PC-3 (cell line): ENCODE measurements at regions not wholly inside any gene's neighbourhood (a gene's known extent, or its start where the extent isn't known, plus 50 kb on each side); places are given as distances from the start of the nearest gene placed in this dataset.

Source experiments
- ATAC-seq: fragments of 200-7000 bp; cut with Tn5 transposase; 2 replicates; pipeline ENCODE4 v1.9.1; 2020; ENCODE audit warnings: mild to moderate bottlenecking, moderate library complexity
- BruUV-seq: library from RNA; stranded (reverse); fragments of 400-500 nt; replicated peaks from 2 replicates; lab custom pipeline; 2021; lab: Mats Ljungman, UMichigan
- CTCF ChIA-PET: fragments of 300-600 bp; sonication (Branson Sonifier 250); formaldehyde crosslinking; loops from one replicate; lab custom pipeline; 2022; ENCODE audit warnings: antibody characterized with exemption; lab: Charles Lee
- POLR2A ChIA-PET: fragments of 300-600 bp; sonication (Branson Sonifier 250); formaldehyde crosslinking; loops from one replicate; lab custom pipeline; 2022; ENCODE audit warnings: antibody characterized with exemption; ENCODE audit not compliant: unreplicated experiment; lab: Charles Lee
- DNase-seq: peaks from one replicate; pipeline ENCODE4 v3.0.0-alpha.2; 2015
- H2AFZ ChIP-seq: fragments of 300-600 bp; sonication (generic); 2 replicates; pipeline ENCODE4 v1.6.0; 2016; ENCODE audit warnings: antibody characterized with exemption, low read length
- H3F3A ChIP-seq: fragments of 300-600 bp; sonication (generic); one replicate; pipeline ENCODE4 v1.6.0; 2017; ENCODE audit warnings: antibody characterized with exemption, low read length, control low read depth, mild to moderate bottlenecking; ENCODE audit not compliant: unreplicated experiment
- H3K27ac ChIP-seq: fragments of 300-600 bp; sonication (generic); 2 replicates; pipeline ENCODE4 v1.5.1; 2016; ENCODE audit warnings: mild to moderate bottlenecking, low read length
- H3K27me3 ChIP-seq: fragments of 300-600 bp; sonication (generic); 2 replicates; pipeline ENCODE4 v1.6.1; 2016; ENCODE audit warnings: low read length, mixed read lengths
- H3K36me3 ChIP-seq: fragments of 300-600 bp; sonication (generic); 2 replicates; pipeline ENCODE4 v1.6.1; 2016; ENCODE audit warnings: low read depth, mixed run types, low read length, mixed read lengths
- H3K4me1 ChIP-seq: fragments of 300-600 bp; sonication (generic); 2 replicates; pipeline ENCODE4 v1.5.1; 2016; ENCODE audit warnings: low read length; ENCODE audit not compliant: insufficient read depth
- H3K4me2 ChIP-seq: fragments of 300-600 bp; sonication (generic); 2 replicates; pipeline ENCODE4 v1.6.0; 2016; ENCODE audit warnings: low read length
- H3K4me3 ChIP-seq: fragments of 300-600 bp; sonication (generic); 2 replicates; pipeline ENCODE4 v1.5.1; 2016; ENCODE audit warnings: mild to moderate bottlenecking, low read length, mixed read lengths
- H3K79me2 ChIP-seq: fragments of 300-600 bp; sonication (generic); 2 replicates; pipeline ENCODE4 v1.6.1; 2017; ENCODE audit warnings: low read length, mixed read lengths
- H3K9ac ChIP-seq: fragments of 300-600 bp; sonication (generic); 2 replicates; pipeline ENCODE4 v1.6.0; 2016; ENCODE audit warnings: mild to moderate bottlenecking, low read length
- H3K9me2 ChIP-seq: fragments of 300-600 bp; sonication (generic); replicated peaks from 2 replicates; pipeline ENCODE4 v1.6.1; 2016; ENCODE audit warnings: mixed run types, low read length, mixed read lengths
- H3K9me3 ChIP-seq: fragments of 300-600 bp; sonication (generic); 2 replicates; pipeline ENCODE4 v1.6.1; 2016; ENCODE audit warnings: low read length, mixed read lengths
- H4K20me1 ChIP-seq: fragments of 300-600 bp; sonication (generic); 2 replicates; pipeline ENCODE4 v1.6.1; 2016; ENCODE audit warnings: low read length, mixed read lengths
- CTCF ChIP-seq: fragments of 300-600 bp; sonication (generic); conservative IDR thresholded peaks from 2 replicates; pipeline ENCODE4 v1.5.1; 2017; ENCODE audit warnings: antibody characterized with exemption, low read depth, mild to moderate bottlenecking, low read length
- EZH2 ChIP-seq: fragments of 300-600 bp; sonication (generic); IDR thresholded peaks from one replicate; pipeline ENCODE4 v1.6.1; 2017; ENCODE audit warnings: antibody characterized with exemption, mild to moderate bottlenecking, low read length; ENCODE audit not compliant: unreplicated experiment
- EZH2phosphoT487 ChIP-seq: fragments of 300-600 bp; sonication (generic); IDR thresholded peaks from 2 replicates; pipeline ENCODE4 v1.6.1; 2018; ENCODE audit warnings: mild to moderate bottlenecking, antibody characterized with exemption, low read length, borderline replicate concordance
- intact Hi-C: fragments of 100-400 bp; cut with micrococcal nuclease; formaldehyde crosslinking; loops from 2 replicates; pipeline ENCODE4 v1.9.0; 2023

GRCh38 chr4:102416765-102417164 is 71.5 kb upstream of the SLC39A8 start:
- no peak overlapping the region for H3K27ac ChIP-seq
- BruUV-seq: no TSS peak
- POLR2A ChIA-PET: no interaction called here

DNA sequence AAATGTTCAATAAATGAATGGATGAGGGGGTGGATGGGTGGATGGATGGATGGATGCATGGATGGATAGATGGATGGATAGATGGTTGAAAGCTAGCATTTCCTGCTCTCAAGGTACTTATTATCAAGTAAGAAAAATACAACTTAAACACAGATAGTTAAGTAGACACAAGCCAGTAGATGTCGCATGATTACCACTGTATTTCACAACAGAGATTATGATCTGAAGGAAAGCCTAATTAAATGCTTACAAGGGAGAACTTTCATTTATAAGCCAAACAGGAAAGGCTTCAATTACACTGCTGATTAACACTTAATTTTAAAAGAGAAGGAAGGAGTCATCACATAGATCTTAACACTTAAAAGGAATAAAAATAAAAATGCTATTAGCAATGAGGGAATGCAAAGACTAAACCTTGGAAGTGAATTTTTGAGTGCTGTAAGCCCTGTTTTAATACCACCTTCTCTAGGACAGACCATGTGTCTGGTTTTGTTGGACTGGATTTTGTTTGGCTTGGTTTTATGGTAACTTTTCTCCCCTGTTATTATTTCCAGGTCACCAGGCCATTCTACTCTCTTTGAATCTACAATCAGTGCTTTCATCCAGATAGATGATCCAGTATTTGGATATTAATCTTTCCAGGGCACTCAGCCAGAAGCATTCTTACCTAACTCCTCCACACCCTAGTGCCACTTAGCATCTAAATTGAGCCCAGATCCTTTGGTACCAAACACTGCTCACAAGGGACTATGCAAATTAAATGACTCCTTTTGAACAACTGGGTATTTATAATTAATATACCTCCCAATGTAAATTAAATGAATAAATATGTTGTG is 75.5 kb upstream of the SLC39A8 start:
- no peak overlapping the region for H3K9ac ChIP-seq
- no peaks in the 10 kb centered on the region for H3K79me2 ChIP-seq
- peak; percentile 73 for ATAC-seq
- intact Hi-C loops: loop anchor here (1.0 kb wide), 1 partner anchor 11 kb away; no protein-coding TSS in a partner anchor
- H3K9me3 ChIP-seq: no peaks in the 10 kb centered on the region
- H3K4me3 ChIP-seq: no peak overlapping the region
- H3K4me1 ChIP-seq: no peaks in the 10 kb centered on the region
- H3K9me2 ChIP-seq: no peaks in the 10 kb centered on the region
- DNase-seq: peak; percentile 60
- no peaks in the 10 kb centered on the region for H4K20me1 ChIP-seq
- POLR2A ChIA-PET: no interaction called here
- no peak overlapping the region for H2AFZ ChIP-seq
- H3K27ac ChIP-seq: no peak overlapping the region
- no TSS peak for BruUV-seq
- no peaks in the 10 kb centered on the region for H3K36me3 ChIP-seq
- CTCF ChIA-PET: interaction anchor here (1.0 kb wide), 1 partner anchor 10 kb away, joined by 31 read pairs; no protein-coding TSS in a partner anchor
- TF ChIP-seq CTCF (peak; percentile 61), EZH2 (no peak), EZH2phosphoT487 (no peak)
- H3K27me3 ChIP-seq: no peaks in the 10 kb centered on the region
- H3F3A ChIP-seq: no peaks in the 10 kb centered on the region
- H3K4me2 ChIP-seq: no peak overlapping the region

More at GRCh38 chr4:102416765-102417164, 71.5 kb upstream of the SLC39A8 start:
- no peaks in the 10 kb centered on the region for H3K36me3 ChIP-seq
- no peaks in the 10 kb centered on the region for H3K27me3 ChIP-seq
- H3K4me2 ChIP-seq: no peak overlapping the region
- H4K20me1 ChIP-seq: no peaks in the 10 kb centered on the region
- CTCF ChIA-PET: no interaction called here
- intact Hi-C loops: no loop called here
- no peak for DNase-seq
- TF ChIP-seq EZH2phosphoT487 (no peak), EZH2 (no peak), CTCF (no peak)
- no peaks in the 10 kb centered on the region for H3K9me2 ChIP-seq
- H3K4me1 ChIP-seq: no peaks in the 10 kb centered on the region
- ATAC-seq: no peak
- H3K4me3 ChIP-seq: no peak overlapping the region
- H3K9ac ChIP-seq: no peak overlapping the region
- H2AFZ ChIP-seq: no peak overlapping the region
- H3K9me3 ChIP-seq: no peaks in the 10 kb centered on the region
- H3K79me2 ChIP-seq: no peaks in the 10 kb centered on the region
- H3F3A ChIP-seq: no peaks in the 10 kb centered on the region

GRCh38 chr4:102422843-102423242 is 77.6 kb upstream of the SLC39A8 start:
- ATAC-seq: no peak
- Histone ChIP-seq H3K9me2 (no peaks in the 10 kb centered on the region), H3K27ac (no peak overlapping the region), H3K4me1 (no peaks in the 10 kb centered on the region), H3K9me3 (no peaks in the 10 kb centered on the region), H3K27me3 (no peaks in the 10 kb centered on the region), H3K4me3 (no peak overlapping the region), H4K20me1 (no peaks in the 10 kb centered on the region), H3K79me2 (no peaks in the 10 kb centered on the region), H3K9ac (no peak overlapping the region), H2AFZ (no peak overlapping the region), H3K36me3 (no peaks in the 10 kb centered on the region), H3K4me2 (no peak overlapping the region), H3F3A (no peaks in the 10 kb centered on the region)
- TF ChIP-seq EZH2 (no peak), EZH2phosphoT487 (no peak), CTCF (no peak)
- intact Hi-C loops: no loop called here
- POLR2A ChIA-PET: no interaction called here
- CTCF ChIA-PET: no interaction called here
- no peak for DNase-seq
- no TSS peak for BruUV-seq
